GM11168 (cell line): ENCODE measurements at regions not wholly inside any gene's neighbourhood (a gene's known extent, or its start where the extent isn't known, plus 50 kb on each side); places are given as distances from the start of the nearest gene placed in this dataset.

Experiments used
- in situ Hi-C: fragments of 300-500 bp; cut with MboI; formaldehyde crosslinking; loops from one replicate; pipeline ENCODE4 v1.12.0; 2022; ENCODE audit warnings: low sequenced_read_pairs; ENCODE audit not compliant: unreplicated experiment

- in situ Hi-C loops: no loop called here
Measured at GRCh38 chr17:73720187-73720834, 76.1 kb upstream of the SDK2 start.

- in situ Hi-C loops: no loop called here
Measured at GRCh38 chr17:73722165-73722564, 77.9 kb upstream of the SDK2 start.

- in situ Hi-C loops: no loop called here
Measured at GRCh38 chr17:73723317-73723716, 79.1 kb upstream of the SDK2 start.

GRCh38 chr17:73724341-73724740, 80.1 kb upstream of the SDK2 start:
- in situ Hi-C loops: no loop called here

- in situ Hi-C loops: no loop called here
Measured at GRCh38 chr17:73724990-73725389, 80.7 kb upstream of the SDK2 start.

- in situ Hi-C loops: no loop called here
Measured at GRCh38 chr17:73725794-73726515, 81.7 kb upstream of the SDK2 start.

- in situ Hi-C loops: no loop called here
Measured at GRCh38 chr17:73727941-73728340, 83.7 kb upstream of the SDK2 start.

GRCh38 chr17:73729101-73729500, 84.9 kb upstream of the SDK2 start:
- in situ Hi-C loops: no loop called here

- in situ Hi-C loops: no loop called here
Measured at GRCh38 chr17:73731733-73732132, 87.5 kb upstream of the SDK2 start.

- in situ Hi-C loops: no loop called here
Measured at GRCh38 chr17:73733517-73733916, 89.3 kb upstream of the SDK2 start.

- in situ Hi-C loops: no loop called here
Measured at GRCh38 chr17:73735245-73735644, 91.0 kb upstream of the SDK2 start.

- in situ Hi-C loops: no loop called here
Measured at GRCh38 chr17:73738751-73739575, 94.7 kb upstream of the SDK2 start.

- in situ Hi-C loops: loop anchor here (10.0 kb wide), 1 partner anchor 46 kb away; no protein-coding TSS in a partner anchor
Measured at GRCh38 chr17:73740370-73740769, 96.1 kb upstream of the SDK2 start.

- in situ Hi-C loops: loop anchor here (10.0 kb wide), 1 partner anchor 48 kb away; no protein-coding TSS in a partner anchor
Measured at GRCh38 chr17:73742948-73743381, 98.7 kb upstream of the SDK2 start.

GRCh38 chr17:73743518-73744201, 99.4 kb upstream of the SDK2 start:
- in situ Hi-C loops: loop anchor here (10.0 kb wide), 1 partner anchor 49 kb away; no protein-coding TSS in a partner anchor

- in situ Hi-C loops: loop anchor here (10.0 kb wide), 1 partner anchor 50 kb away; no protein-coding TSS in a partner anchor
Measured at GRCh38 chr17:73744411-73744810, 100.2 kb upstream of the SDK2 start.

- in situ Hi-C loops: loop anchor here (10.0 kb wide), 1 partner anchor 52 kb away; no protein-coding TSS in a partner anchor
Measured at GRCh38 chr17:73746314-73747073, 102.2 kb upstream of the SDK2 start.

GRCh38 chr17:73747221-73748002, 103.2 kb upstream of the SDK2 start:
- in situ Hi-C loops: loop anchor here (10.0 kb wide), 1 partner anchor 53 kb away; no protein-coding TSS in a partner anchor
